ENCODE measurements at regions not wholly inside any gene's neighbourhood (a gene's known extent, or its start where the extent isn't known, plus 50 kb on each side); places are given as distances from the start of the nearest gene placed in this dataset.

GRCh38 chr14:105836730-105837129 lies 310.3 kb downstream of the TMEM121 start:
- Mint-ChIP-seq H3K4me1 (ENCODE audit: low read depth) (no peaks in the 10 kb centered on the region), H3K4me3 (ENCODE audit: unreplicated experiment) (no peak overlapping the region), H3K27ac (ENCODE audit: unreplicated experiment) (no peak overlapping the region), H3K9me3 (ENCODE audit: low read depth) (peaks cover 36% of the 10 kb centered on the region), H3K27me3 (ENCODE audit: low read depth) (no peaks in the 10 kb centered on the region), H3K36me3 (ENCODE audit: low read depth) (no peaks in the 10 kb centered on the region)
- TF ChIP-seq, protein P1, sequence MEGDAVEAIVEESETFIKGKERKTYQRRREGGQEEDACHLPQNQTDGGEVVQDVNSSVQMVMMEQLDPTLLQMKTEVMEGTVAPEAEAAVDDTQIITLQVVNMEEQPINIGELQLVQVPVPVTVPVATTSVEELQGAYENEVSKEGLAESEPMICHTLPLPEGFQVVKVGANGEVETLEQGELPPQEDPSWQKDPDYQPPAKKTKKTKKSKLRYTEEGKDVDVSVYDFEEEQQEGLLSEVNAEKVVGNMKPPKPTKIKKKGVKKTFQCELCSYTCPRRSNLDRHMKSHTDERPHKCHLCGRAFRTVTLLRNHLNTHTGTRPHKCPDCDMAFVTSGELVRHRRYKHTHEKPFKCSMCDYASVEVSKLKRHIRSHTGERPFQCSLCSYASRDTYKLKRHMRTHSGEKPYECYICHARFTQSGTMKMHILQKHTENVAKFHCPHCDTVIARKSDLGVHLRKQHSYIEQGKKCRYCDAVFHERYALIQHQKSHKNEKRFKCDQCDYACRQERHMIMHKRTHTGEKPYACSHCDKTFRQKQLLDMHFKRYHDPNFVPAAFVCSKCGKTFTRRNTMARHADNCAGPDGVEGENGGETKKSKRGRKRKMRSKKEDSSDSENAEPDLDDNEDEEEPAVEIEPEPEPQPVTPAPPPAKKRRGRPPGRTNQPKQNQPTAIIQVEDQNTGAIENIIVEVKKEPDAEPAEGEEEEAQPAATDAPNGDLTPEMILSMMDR (IDR thresholded peaks at IDR 0.05), result no peak
- DNase-seq (ENCODE audit: low spot score), result peak; percentile 79

DNA sequence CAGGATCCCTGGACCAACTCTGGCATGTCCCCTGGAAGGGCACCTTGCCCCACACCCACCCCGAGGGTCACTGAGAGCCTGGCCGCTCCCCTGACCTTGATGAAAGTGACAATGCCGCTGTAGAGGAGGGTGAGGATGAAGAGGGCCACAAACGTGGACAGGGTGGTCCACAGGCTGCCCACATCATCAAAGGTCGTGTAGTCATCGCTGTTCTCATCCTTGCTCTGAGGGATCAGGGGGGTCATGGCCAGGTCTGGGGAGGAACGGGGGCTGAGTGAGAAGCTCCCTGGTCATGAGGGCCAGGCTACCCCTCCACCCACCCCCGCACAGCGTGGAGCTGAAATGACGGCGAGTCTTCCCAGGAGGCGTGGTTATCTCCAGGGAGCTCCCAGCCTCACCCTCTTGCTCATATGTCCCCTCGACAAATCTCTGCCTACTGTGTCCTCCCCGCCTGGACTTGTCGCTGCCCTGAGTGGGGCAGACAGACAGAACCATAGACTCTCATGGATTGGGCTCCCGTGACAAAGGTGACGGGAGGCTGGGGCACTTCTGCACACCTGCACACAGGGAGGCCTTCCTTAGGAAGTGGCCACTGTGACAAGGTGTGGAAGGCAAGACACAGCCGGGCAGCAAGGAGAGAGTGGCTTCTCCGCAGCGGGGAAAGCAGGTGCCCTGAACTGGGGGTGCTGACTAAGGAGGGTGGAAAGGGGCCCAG lies 311.1 kb downstream of the TMEM121 start:
- TF ChIP-seq, protein P1 (IDR thresholded peaks at IDR 0.05), result no peak
- no peak for DNase-seq (ENCODE audit: low spot score)
- H3K36me3 Mint-ChIP-seq (ENCODE audit: low read depth), result no peaks in the 10 kb centered on the region
- no peak overlapping the region for H3K4me3 Mint-ChIP-seq (ENCODE audit: unreplicated experiment)
- H3K27me3 Mint-ChIP-seq (ENCODE audit: low read depth), result no peaks in the 10 kb centered on the region
- no peak overlapping the region for H3K27ac Mint-ChIP-seq (ENCODE audit: unreplicated experiment)
- peaks cover 41% of the 10 kb centered on the region for H3K9me3 Mint-ChIP-seq (ENCODE audit: low read depth)
- no peaks in the 10 kb centered on the region for H3K4me1 Mint-ChIP-seq (ENCODE audit: low read depth)

- H3K27me3 Mint-ChIP-seq (ENCODE audit: low read depth), result no peaks in the 10 kb centered on the region
Observed at GRCh38 chr14:105838107-105838506, 311.7 kb downstream of the TMEM121 start.

DNA sequence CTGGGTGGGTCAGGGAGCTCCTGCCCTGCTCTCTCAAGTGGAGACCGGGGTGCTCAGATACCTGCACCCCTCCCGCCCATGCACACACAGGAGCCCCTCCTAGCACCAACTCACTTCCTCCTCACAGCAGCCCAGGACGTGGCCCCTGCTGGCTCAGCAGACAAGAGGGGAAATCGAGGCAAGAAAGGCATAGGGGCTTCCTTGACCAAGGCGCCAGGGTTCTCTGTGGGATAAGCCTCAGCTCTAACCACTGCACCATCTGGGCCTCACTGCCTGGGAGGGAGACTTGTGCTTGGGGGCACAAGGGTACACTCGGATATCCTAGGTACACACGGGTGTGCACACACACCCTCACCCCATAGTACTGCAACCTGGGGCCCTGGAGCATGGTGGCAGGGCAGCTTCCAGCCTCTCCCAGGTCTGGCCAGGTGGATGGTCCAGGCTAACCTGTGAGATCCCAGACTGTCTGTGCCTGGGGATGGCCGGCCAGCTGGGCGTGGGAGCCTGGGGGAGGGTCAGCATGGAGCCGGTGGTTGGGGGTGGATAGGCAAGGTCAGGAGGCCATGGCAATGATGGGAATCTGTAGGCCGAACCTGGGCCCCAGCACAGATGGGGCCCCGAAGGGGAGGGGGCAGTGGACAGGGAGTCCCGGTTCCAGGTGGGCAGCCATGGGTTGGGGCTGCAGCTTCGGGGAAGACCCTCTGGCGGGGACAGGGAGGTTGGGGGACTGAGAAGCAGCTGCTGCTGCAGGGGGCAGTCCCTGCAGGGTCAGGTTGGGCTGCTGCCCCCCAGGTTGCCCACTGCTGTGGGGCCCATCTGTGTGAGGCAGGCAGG lies 312.4 kb downstream of the TMEM121 start:
- Mint-ChIP-seq H3K27me3 (ENCODE audit: low read depth) (no peaks in the 10 kb centered on the region), H3K36me3 (ENCODE audit: low read depth) (no peaks in the 10 kb centered on the region), H3K4me3 (ENCODE audit: unreplicated experiment) (no peak overlapping the region), H3K9me3 (ENCODE audit: low read depth) (peaks cover 44% of the 10 kb centered on the region), H3K4me1 (ENCODE audit: low read depth) (no peaks in the 10 kb centered on the region), H3K27ac (ENCODE audit: unreplicated experiment) (no peak overlapping the region)
- no peak for DNase-seq (ENCODE audit: low spot score)
- TF ChIP-seq, protein P1 (IDR thresholded peaks at IDR 0.05), result no peak

More at GRCh38 chr14:105838107-105838506, 311.7 kb downstream of the TMEM121 start:
- Mint-ChIP-seq H3K36me3 (ENCODE audit: low read depth) (no peaks in the 10 kb centered on the region), H3K9me3 (ENCODE audit: low read depth) (peaks cover 44% of the 10 kb centered on the region), H3K4me3 (ENCODE audit: unreplicated experiment) (no peak overlapping the region), H3K4me1 (ENCODE audit: low read depth) (no peaks in the 10 kb centered on the region), H3K27ac (ENCODE audit: unreplicated experiment) (no peak overlapping the region)
- TF ChIP-seq, protein P1 (IDR thresholded peaks at IDR 0.05), result no peak
- DNase-seq (ENCODE audit: low spot score), result no peak

GRCh38 chr14:105839425-105840265 lies 313.3 kb downstream of the TMEM121 start:
- Mint-ChIP-seq H3K9me3 (ENCODE audit: low read depth) (peaks cover 42% of the 10 kb centered on the region), H3K36me3 (ENCODE audit: low read depth) (no peaks in the 10 kb centered on the region), H3K27ac (ENCODE audit: unreplicated experiment) (no peak overlapping the region), H3K4me1 (ENCODE audit: low read depth) (no peaks in the 10 kb centered on the region), H3K4me3 (ENCODE audit: unreplicated experiment) (no peak overlapping the region), H3K27me3 (ENCODE audit: low read depth) (no peaks in the 10 kb centered on the region)
- DNase-seq (ENCODE audit: low spot score), result no peak
- TF ChIP-seq, protein P1 (IDR thresholded peaks at IDR 0.05), result no peak

All from chondrocyte (in vitro differentiated cells).